NB4 (cell line): ENCODE measurements at regions not wholly inside any gene's neighbourhood (a gene's known extent, or its start where the extent isn't known, plus 50 kb on each side); places are given as distances from the start of the nearest gene placed in this dataset.
"Not testable (repeated sequence)": the region's sequence is repeated elsewhere in the genome, so short reads cannot be mapped to it uniquely, and the experiment has no call there.

Experiments
- DNase-seq: peaks from one replicate; pipeline ENCODE4 v3.0.0; 2010; ENCODE audit warnings: low read depth
- H3K4me3 ChIP-seq: one replicate; pipeline ENCODE4 v1.5.1; 2011; ENCODE audit warnings: mild to moderate bottlenecking, low read depth, low read length, moderate library complexity
- MYC ChIP-seq: IDR thresholded peaks from 2 replicates; pipeline ENCODE4 v1.6.1; 2011; ENCODE audit warnings: low read depth, low read length
- POLR2A ChIP-seq: IDR thresholded peaks from 2 replicates; pipeline ENCODE4 v1.6.1; 2011; ENCODE audit warnings: mild to moderate bottlenecking; ENCODE audit not compliant: insufficient read length; ENCODE audit errors: extremely low read depth
- TF ChIP-seq, protein P1 (sequence below): IDR thresholded peaks from one replicate; pipeline ENCODE4 v1.5.1; 2012; ENCODE audit warnings: low read depth, low read length
- TF ChIP-seq, protein P2 (sequence below): IDR thresholded peaks from 2 replicates; pipeline ENCODE4 v1.6.1; 2011; ENCODE audit warnings: low read depth, low read length

DNA sequence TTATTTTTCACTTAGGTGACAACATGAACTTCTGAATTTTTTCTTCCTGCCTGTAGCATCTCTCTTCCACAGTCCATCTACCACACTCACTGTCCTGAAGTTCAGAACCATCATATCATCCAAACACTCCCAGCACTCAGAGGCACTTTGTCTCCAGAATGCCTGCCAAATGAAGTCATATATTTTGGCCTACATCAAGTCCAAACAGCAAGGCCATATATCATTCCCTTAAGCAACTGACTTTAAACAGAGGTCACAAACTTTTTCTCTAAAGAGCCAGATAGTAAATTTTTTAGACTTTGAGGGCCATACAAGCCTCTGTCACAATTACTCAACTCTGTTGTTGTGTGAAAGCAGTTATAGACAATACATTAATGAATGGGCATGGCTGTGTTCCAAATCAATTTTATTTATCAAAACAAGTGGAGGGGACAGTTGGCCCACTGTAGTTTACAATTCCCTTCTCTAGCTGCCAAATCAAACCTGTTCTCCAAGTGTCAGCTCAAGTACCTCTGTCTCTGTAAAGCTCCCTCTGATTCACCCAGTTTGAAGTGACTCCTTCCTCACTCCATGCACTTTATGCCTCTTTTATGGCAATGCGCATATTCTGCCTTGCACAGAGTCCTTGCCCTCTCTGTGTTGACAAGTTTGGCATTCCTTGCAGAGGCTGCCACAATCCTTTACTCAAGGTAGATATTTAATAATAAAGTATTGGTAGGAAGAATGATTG is 305.7 kb downstream of the FZD1 start:
- DNase-seq = no peak
- no peak overlapping the region for H3K4me3 ChIP-seq
- TF ChIP-seq MYC (no peak), POLR2A (no peak)
- TF ChIP-seq, protein P1, sequence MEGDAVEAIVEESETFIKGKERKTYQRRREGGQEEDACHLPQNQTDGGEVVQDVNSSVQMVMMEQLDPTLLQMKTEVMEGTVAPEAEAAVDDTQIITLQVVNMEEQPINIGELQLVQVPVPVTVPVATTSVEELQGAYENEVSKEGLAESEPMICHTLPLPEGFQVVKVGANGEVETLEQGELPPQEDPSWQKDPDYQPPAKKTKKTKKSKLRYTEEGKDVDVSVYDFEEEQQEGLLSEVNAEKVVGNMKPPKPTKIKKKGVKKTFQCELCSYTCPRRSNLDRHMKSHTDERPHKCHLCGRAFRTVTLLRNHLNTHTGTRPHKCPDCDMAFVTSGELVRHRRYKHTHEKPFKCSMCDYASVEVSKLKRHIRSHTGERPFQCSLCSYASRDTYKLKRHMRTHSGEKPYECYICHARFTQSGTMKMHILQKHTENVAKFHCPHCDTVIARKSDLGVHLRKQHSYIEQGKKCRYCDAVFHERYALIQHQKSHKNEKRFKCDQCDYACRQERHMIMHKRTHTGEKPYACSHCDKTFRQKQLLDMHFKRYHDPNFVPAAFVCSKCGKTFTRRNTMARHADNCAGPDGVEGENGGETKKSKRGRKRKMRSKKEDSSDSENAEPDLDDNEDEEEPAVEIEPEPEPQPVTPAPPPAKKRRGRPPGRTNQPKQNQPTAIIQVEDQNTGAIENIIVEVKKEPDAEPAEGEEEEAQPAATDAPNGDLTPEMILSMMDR = no peak
- TF ChIP-seq, protein P2, sequence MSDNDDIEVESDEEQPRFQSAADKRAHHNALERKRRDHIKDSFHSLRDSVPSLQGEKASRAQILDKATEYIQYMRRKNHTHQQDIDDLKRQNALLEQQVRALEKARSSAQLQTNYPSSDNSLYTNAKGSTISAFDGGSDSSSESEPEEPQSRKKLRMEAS = no peak

DNA sequence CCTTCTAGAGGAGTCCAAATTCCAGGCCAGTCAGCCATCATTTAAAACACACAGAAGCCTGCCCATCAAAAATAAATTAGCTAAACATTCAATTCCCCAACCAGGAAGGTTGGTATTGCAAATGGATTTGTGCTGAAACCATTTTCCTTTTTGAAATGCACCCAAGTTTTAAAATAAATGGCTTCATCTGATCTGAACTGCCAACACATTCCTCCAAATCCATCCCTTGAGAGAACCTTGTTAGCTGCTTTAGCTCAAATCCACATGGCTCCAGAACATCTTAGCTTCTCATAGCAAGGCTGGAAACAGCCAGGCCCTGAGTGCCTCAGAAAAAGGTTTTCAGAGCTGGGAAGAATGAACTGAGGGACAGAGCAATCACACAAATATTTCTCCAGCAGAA is 306.3 kb downstream of the FZD1 start:
- TF ChIP-seq, protein P2 = no peak
- TF ChIP-seq, protein P1 = no peak
- TF ChIP-seq MYC (no peak), POLR2A (no peak)
- H3K4me3 ChIP-seq = no peak overlapping the region
- no peak for DNase-seq

DNA sequence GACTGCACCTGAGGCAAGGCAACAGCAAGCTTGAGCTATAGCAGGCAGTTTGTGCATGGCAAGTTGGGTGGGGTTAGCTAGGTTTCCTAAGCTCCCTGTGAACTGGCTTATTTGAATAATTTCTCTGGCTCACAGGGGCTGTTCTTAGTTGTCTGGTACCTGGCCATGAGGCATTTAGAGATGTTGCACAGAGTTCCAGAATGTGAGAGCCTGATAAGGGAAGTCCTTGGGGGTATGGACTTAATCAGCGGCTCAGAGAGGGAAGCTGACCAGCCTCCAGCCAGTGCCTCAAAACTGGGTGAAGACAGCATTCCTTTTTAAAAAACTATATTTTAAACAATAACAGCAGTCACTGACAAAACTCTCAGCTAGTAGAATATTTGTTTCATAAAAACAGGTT is 307.4 kb downstream of the FZD1 start:
- DNase-seq = no peak
- TF ChIP-seq POLR2A (no peak), MYC (no peak)
- TF ChIP-seq, protein P1 = no peak
- TF ChIP-seq, protein P2 = no peak
- no peak overlapping the region for H3K4me3 ChIP-seq

DNA sequence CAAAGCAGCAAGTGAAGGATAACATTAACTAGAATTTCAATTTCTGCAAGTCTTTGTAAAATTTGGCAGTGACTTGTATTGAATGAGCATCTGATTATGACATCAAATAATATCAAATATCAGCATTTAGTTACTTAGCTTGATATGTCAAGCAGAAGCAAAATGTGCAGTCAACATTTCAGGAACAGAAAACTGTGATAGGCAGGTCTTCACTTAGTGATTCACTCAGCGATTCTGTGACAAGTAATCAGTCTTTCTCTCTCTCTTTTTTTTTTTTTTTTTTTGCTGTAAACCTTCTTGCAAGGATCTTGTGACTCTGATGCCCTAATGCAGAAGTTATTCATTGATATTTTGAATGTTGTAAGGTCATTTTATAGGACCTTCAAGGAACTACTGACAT is 307.1 kb downstream of the MTERF1 start:
- TF ChIP-seq POLR2A = no peak
- TF ChIP-seq, protein P2 = no peak
- no peak overlapping the region for H3K4me3 ChIP-seq
- no peak for DNase-seq

GRCh38 chr7:91576459-91576858 is 304.0 kb downstream of the MTERF1 start:
- DNase-seq, H3K4me3 ChIP-seq: not testable (repeated sequence)

DNA sequence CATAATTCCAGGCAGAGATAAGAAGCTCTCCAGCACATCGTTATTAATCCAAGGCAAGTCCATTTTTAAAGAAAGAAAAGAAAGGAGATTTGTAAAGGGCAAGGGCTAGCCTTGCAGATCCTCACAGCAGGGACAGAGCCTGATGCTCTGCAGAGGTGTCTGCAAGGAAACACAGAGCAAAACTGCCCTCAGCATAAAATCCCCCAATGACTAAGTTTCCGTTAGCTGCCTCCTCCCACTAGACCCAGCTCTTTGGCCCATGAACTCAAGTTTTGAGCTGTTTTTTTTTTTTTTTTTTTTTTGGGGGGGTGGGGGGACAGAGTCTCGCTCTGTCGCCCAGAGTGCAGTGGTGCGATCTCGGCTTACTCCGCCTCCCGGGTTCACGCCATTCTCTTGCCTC is 300.7 kb downstream of the MTERF1 start:
- no peak overlapping the region for H3K4me3 ChIP-seq
- TF ChIP-seq, protein P2 = no peak
- TF ChIP-seq MYC (no peak), POLR2A (no peak)
- TF ChIP-seq, protein P1 = no peak
- no peak for DNase-seq
